HEK293 (cell line): ENCODE measurements at regions not wholly inside any gene's neighbourhood (a gene's known extent, or its start where the extent isn't known, plus 50 kb on each side); places are given as distances from the start of the nearest gene placed in this dataset.

ENCODE experiments used
- CTCF ChIA-PET: fragments of 350-600 bp; formaldehyde crosslinking; extraction: SDS; loops from one replicate; lab custom pipeline; 2021; ENCODE audit warnings: antibody characterized with exemption; lab: Yijun Ruan, JAX
- POLR2A ChIA-PET: fragments of 300-600 bp; formaldehyde crosslinking; extraction: SDS; loops from one replicate; lab custom pipeline; 2020; ENCODE audit warnings: antibody characterized with exemption, inconsistent platforms; lab: Yijun Ruan, JAX
- H3K27ac ChIP-seq: fragments of 200-500 bp; sonication (Bioruptor generic); 2 replicates; pipeline ENCODE4 v1.5.1; 2014; ENCODE audit warnings: low read depth, low read length, control low read depth, inconsistent platforms; ENCODE audit errors: extremely low read depth
- H3K36me3 ChIP-seq, 2 experiments: fragments of 200-500 bp in 1 of 2; sonication (Bioruptor generic) in 1 of 2; 1 replicate in 1 of 2; 2 replicates in 1 of 2; pipeline ENCODE4 v1.5.1; 2014 to 2017; ENCODE audit warnings: inconsistent platforms in 2 of 2, low read length in 2 of 2; ENCODE audit not compliant: control insufficient read depth in 2 of 2, insufficient read depth in 1 of 2
- H3K4me1 ChIP-seq: fragments of 200-500 bp; sonication (Bioruptor generic); 2 replicates; pipeline ENCODE4 v1.5.1; 2014; ENCODE audit warnings: mild to moderate bottlenecking, low read length, inconsistent platforms; ENCODE audit not compliant: control insufficient read depth, insufficient read depth
- H3K4me3 ChIP-seq: 2 replicates; pipeline ENCODE4 v1.5.1; 2011; ENCODE audit warnings: low read depth, mild to moderate bottlenecking, control low read depth, low read length, moderate library complexity
- H3K9me3 ChIP-seq: fragments of 200-500 bp; sonication (Bioruptor generic); 2 replicates; pipeline ENCODE4 v1.5.1; 2014; ENCODE audit warnings: low read depth, low read length, inconsistent platforms; ENCODE audit not compliant: control insufficient read depth, insufficient read depth
- EGR2 ChIP-seq: fragments of 450-650 bp; formaldehyde crosslinking; IDR thresholded peaks from 2 replicates; pipeline ENCODE4 v1.5.1; 2016; ENCODE audit warnings: low read depth, missing biosample characterization, missing genetic modification characterization
- FEZF1 ChIP-seq: fragments of 450-650 bp; formaldehyde crosslinking; IDR thresholded peaks from 2 replicates; pipeline ENCODE4 v1.5.1; 2016; ENCODE audit warnings: missing biosample characterization, missing genetic modification characterization
- KLF1 ChIP-seq: fragments of 450-650 bp; formaldehyde crosslinking; IDR thresholded peaks from 2 replicates; pipeline ENCODE4 v1.5.1; 2016; ENCODE audit warnings: missing biosample characterization, missing genetic modification characterization
- PATZ1 ChIP-seq: fragments of 450-650 bp; formaldehyde crosslinking; IDR thresholded peaks from 2 replicates; pipeline ENCODE4 v1.5.1; 2016; ENCODE audit warnings: missing biosample characterization, missing genetic modification characterization
- SCRT2 ChIP-seq: fragments of 450-650 bp; formaldehyde crosslinking; IDR thresholded peaks from 2 replicates; pipeline ENCODE4 v1.5.1; 2016; ENCODE audit warnings: missing biosample characterization, missing genetic modification characterization
- TCF7L2 ChIP-seq: IDR thresholded peaks from 2 replicates; pipeline ENCODE4 v1.6.1; 2011; ENCODE audit warnings: low read depth, mild to moderate bottlenecking, inconsistent platforms, low read length, moderate library complexity, borderline replicate concordance
- ZNF2 ChIP-seq: fragments of 450-650 bp; formaldehyde crosslinking; IDR thresholded peaks from 2 replicates; pipeline ENCODE4 v1.5.1; 2016; ENCODE audit warnings: missing biosample characterization, missing genetic modification characterization
- ZNF394 ChIP-seq: fragments of 450-650 bp; formaldehyde crosslinking; IDR thresholded peaks from 2 replicates; pipeline ENCODE4 v1.5.1; 2016; ENCODE audit warnings: missing biosample characterization, missing genetic modification characterization, mild to moderate bottlenecking, moderate library complexity, borderline replicate concordance
- ZNF548 ChIP-seq: fragments of 450-650 bp; formaldehyde crosslinking; IDR thresholded peaks from 2 replicates; pipeline ENCODE4 v1.5.1; 2016; ENCODE audit warnings: missing biosample characterization, missing genetic modification characterization
- ZNF768 ChIP-seq: fragments of 450-650 bp; formaldehyde crosslinking; IDR thresholded peaks from 2 replicates; pipeline ENCODE4 v1.5.1; 2018; ENCODE audit warnings: missing biosample characterization, mild to moderate bottlenecking, missing genetic modification characterization
- TF ChIP-seq, protein P1 (sequence below): fragments of 450-650 bp; formaldehyde crosslinking; IDR thresholded peaks from 2 replicates; pipeline ENCODE4 v1.5.1; 2016; ENCODE audit warnings: missing biosample characterization, missing genetic modification characterization
- TF ChIP-seq, protein P2 (sequence below): fragments of 450-650 bp; formaldehyde crosslinking; IDR thresholded peaks from 2 replicates; pipeline ENCODE4 v1.5.1; 2016; ENCODE audit warnings: missing biosample characterization, missing genetic modification characterization

- Histone ChIP-seq H3K27ac (no peak overlapping the region), H3K4me1 (no peaks in the 10 kb centered on the region), H3K9me3 (no peaks in the 10 kb centered on the region), H3K36me3 (no peaks in the 10 kb centered on the region), H3K4me3 (no peak overlapping the region)
- POLR2A ChIA-PET = no interaction called here
- CTCF ChIA-PET = no interaction called here
- TF ChIP-seq ZNF394 (tag by site-specific recombination) = no peak
- TF ChIP-seq PATZ1 (tag by site-specific recombination) = no peak
- TF ChIP-seq TCF7L2 = no peak
Observed at GRCh38 chr6:156396791-156397418, 380.3 kb upstream of the ARID1B start.

DNA sequence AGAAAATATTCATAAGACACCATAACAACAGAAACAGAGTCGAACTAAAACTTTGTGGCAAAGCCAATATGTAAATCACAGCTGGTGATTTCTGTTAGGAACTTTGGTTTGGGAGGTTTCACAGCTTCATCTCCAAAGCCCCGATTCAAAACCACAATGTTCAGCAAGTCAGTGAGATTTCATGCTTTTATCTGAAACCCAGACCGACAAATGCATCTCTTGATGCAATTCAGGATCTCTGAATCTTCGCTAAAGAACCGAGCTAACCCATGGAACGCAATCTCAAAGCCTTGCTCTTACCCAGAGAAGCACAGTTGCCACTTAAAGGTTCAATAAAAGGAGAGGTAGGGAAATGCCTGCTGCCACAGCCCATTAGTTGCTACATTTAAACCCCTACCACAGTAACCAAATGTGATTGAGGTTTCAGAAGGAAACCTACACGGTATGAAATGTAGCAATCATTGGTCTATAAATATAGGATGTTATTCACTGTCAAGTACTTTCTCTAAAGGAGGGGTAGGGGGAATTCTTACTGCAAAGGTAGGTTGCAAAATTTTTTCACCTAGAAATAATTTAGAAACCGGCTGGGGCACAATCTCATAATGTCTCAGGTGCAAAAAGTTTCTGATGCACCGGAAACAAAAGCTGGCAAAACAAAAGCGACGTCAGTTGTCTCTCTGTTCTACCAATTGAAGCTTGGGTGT, 381.0 kb upstream of the ARID1B start:
- CTCF ChIA-PET = no interaction called here
- no peak overlapping the region for H3K4me3 ChIP-seq
- no peak for TF ChIP-seq ZNF2 (tag by site-specific recombination)
- TF ChIP-seq, protein P1, sequence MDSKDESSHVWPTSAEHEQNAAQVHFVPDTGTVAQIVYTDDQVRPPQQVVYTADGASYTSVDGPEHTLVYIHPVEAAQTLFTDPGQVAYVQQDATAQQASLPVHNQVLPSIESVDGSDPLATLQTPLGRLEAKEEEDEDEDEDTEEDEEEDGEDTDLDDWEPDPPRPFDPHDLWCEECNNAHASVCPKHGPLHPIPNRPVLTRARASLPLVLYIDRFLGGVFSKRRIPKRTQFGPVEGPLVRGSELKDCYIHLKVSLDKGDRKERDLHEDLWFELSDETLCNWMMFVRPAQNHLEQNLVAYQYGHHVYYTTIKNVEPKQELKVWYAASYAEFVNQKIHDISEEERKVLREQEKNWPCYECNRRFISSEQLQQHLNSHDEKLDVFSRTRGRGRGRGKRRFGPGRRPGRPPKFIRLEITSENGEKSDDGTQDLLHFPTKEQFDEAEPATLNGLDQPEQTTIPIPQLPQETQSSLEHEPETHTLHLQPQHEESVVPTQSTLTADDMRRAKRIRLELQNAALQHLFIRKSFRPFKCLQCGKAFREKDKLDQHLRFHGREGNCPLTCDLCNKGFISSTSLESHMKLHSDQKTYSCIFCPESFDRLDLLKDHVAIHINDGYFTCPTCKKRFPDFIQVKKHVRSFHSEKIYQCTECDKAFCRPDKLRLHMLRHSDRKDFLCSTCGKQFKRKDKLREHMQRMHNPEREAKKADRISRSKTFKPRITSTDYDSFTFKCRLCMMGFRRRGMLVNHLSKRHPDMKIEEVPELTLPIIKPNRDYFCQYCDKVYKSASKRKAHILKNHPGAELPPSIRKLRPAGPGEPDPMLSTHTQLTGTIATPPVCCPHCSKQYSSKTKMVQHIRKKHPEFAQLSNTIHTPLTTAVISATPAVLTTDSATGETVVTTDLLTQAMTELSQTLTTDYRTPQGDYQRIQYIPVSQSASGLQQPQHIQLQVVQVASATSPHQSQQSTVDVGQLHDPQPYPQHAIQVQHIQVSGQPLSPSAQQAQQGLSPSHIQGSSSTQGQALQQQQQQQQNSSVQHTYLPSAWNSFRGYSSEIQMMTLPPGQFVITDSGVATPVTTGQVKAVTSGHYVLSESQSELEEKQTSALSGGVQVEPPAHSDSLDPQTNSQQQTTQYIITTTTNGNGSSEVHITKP (tag by site-specific recombination) = no peak
- no peak for TF ChIP-seq ZNF548 (tag by site-specific recombination)
- TF ChIP-seq, protein P2, sequence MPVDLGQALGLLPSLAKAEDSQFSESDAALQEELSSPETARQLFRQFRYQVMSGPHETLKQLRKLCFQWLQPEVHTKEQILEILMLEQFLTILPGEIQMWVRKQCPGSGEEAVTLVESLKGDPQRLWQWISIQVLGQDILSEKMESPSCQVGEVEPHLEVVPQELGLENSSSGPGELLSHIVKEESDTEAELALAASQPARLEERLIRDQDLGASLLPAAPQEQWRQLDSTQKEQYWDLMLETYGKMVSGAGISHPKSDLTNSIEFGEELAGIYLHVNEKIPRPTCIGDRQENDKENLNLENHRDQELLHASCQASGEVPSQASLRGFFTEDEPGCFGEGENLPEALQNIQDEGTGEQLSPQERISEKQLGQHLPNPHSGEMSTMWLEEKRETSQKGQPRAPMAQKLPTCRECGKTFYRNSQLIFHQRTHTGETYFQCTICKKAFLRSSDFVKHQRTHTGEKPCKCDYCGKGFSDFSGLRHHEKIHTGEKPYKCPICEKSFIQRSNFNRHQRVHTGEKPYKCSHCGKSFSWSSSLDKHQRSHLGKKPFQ = no peak
- TF ChIP-seq ZNF768 (tag by site-specific recombination) = no peak
- no peak for TF ChIP-seq ZNF394 (tag by site-specific recombination)
- TF ChIP-seq, all 188 proteins: peak for 0
- H3K9me3 ChIP-seq = no peaks in the 10 kb centered on the region
- H3K4me1 ChIP-seq = no peaks in the 10 kb centered on the region
- no peak overlapping the region for H3K27ac ChIP-seq
- no peaks in the 10 kb centered on the region for H3K36me3 ChIP-seq
- POLR2A ChIA-PET = no interaction called here

DNA sequence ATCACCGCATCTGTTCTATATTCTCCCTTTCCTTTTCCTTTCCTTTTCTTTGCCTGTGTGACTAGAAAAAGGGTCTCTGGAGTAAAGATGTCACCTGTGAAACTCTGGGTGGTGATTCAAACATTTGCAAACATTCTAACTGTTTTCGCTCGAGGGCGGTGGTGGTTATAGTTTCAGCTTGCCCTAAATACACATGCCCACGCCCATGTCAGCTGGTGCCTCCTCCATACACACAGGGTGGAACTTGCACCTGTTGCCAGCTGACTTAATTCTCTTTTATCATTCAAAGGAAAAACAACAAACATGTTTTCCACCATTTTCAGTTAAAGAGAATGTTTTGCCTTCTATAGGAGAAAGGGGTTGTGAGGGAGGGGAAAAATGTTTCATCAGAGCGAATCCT, 381.9 kb upstream of the ARID1B start:
- ChIA-PET POLR2A (no interaction called here), CTCF (interaction anchor here (0.6 kb wide), 1 partner anchor 397 kb away, joined by 3 read pairs; no protein-coding TSS in a partner anchor)

More for the DNA sequence above, 381.9 kb upstream of the ARID1B start:
- Histone ChIP-seq H3K27ac (no peak overlapping the region), H3K4me1 (no peaks in the 10 kb centered on the region), H3K4me3 (no peak overlapping the region), H3K36me3 (no peaks in the 10 kb centered on the region), H3K9me3 (no peaks in the 10 kb centered on the region)
- TF ChIP-seq KLF1 (tag by site-specific recombination) = peak; percentile 69
- TF ChIP-seq FEZF1 (tag by site-specific recombination) = no peak
- 0 out of 2 replicates have a peak, but pooled peaks have one; percentile 17 for TF ChIP-seq EGR2 (tag by site-specific recombination)
- peak; percentile 24; the same call in 1 of the 2 replicates for TF ChIP-seq SCRT2 (tag by site-specific recombination)
